Fibroblast of mammary gland (primary cell): ENCODE measurements at regions not wholly inside any gene's neighbourhood (a gene's known extent, or its start where the extent isn't known, plus 50 kb on each side); places are given as distances from the start of the nearest gene placed in this dataset.

Source experiments
- DNase-seq: peaks from one replicate; pipeline ENCODE4 v3.0.0-alpha.2; 2010; ENCODE audit warnings: low read depth
- H3K4me3 ChIP-seq: 2 replicates; pipeline ENCODE4 v1.5.1; 2011; ENCODE audit warnings: low read depth, mild to moderate bottlenecking, low read length, moderate library complexity; ENCODE audit not compliant: control insufficient read depth
- TF ChIP-seq, protein P1 (sequence below): conservative IDR thresholded peaks from 2 replicates; pipeline ENCODE4 v1.5.1; 2011; ENCODE audit warnings: low read depth, low read length, inconsistent platforms; ENCODE audit not compliant: control insufficient read depth, insufficient read depth

DNA sequence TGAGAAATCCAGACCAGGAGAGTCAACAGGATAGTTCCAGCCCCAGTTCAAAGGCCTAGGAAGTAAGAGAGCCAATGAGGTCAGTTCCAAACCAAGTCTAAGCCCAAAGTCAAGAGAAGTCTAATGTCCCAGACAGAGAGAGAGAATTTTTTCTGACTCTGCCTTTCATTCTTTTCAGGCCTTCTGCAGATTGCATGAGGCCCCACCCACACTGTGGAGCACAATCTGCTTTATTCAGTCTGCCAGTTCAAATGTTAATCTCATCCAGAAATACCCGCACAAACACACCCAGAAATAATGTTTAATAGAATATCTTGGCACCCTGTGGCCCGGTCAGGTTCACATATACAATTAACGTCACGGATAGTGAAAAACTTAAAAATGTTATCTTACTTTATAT, 962.4 kb upstream of the SOX9 start:
- no peak overlapping the region for H3K4me3 ChIP-seq
- DNase-seq, result no peak
- TF ChIP-seq, protein P1, sequence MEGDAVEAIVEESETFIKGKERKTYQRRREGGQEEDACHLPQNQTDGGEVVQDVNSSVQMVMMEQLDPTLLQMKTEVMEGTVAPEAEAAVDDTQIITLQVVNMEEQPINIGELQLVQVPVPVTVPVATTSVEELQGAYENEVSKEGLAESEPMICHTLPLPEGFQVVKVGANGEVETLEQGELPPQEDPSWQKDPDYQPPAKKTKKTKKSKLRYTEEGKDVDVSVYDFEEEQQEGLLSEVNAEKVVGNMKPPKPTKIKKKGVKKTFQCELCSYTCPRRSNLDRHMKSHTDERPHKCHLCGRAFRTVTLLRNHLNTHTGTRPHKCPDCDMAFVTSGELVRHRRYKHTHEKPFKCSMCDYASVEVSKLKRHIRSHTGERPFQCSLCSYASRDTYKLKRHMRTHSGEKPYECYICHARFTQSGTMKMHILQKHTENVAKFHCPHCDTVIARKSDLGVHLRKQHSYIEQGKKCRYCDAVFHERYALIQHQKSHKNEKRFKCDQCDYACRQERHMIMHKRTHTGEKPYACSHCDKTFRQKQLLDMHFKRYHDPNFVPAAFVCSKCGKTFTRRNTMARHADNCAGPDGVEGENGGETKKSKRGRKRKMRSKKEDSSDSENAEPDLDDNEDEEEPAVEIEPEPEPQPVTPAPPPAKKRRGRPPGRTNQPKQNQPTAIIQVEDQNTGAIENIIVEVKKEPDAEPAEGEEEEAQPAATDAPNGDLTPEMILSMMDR, result no peak

DNA sequence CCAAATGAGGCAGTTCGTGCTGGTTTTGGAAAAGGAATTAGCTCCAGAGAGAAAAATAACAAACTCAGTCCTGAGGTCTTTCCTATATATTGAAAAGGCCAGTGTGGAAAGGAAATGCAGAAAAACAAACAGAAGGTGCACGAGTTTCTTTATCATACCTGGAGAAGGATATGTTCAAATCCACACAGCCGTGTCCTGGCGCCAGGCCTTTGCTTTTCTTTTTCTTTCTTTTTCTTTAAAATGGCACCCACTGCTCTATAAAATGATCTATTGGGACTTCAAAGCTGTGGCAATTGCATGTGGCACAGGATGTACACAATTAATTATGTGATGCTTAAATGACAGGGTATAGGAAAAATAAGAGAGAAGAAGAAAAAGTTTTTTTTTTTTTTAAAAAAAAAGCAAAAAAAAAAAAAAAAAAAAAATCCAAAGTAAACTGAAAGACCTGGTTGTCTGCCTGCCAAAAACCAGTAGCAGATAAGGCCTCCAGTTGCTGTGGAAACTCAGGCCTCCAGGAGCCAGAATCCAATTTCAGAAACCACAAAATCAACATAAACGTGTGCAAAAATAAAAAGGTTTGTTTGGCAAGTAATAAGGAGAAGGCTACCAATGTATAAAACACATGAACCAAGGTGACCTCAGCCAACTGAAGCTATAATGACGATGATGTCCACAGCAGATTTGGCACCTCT, 957.6 kb upstream of the SOX9 start:
- no peak for DNase-seq
- TF ChIP-seq, protein P1, result no peak

DNA sequence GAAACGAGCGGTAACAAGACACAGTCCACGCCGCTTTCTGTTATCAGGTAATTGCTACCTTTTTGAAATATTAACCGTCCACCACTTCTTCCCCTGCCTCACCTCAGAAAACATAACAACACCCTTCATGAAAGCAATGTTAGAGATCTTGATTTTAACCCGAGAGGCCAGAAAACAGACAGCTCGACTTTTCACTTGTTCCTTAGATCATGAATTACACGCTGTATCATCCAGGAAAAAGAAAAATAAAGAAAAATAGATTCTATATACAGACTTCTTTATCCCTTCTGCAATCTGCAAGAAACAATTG, 957.1 kb upstream of the SOX9 start:
- TF ChIP-seq, protein P1, result no peak
- H3K4me3 ChIP-seq, result no peak overlapping the region
- no peak for DNase-seq

More for the DNA sequence above, 957.6 kb upstream of the SOX9 start:
- H3K4me3 ChIP-seq, result no peak overlapping the region

DNA sequence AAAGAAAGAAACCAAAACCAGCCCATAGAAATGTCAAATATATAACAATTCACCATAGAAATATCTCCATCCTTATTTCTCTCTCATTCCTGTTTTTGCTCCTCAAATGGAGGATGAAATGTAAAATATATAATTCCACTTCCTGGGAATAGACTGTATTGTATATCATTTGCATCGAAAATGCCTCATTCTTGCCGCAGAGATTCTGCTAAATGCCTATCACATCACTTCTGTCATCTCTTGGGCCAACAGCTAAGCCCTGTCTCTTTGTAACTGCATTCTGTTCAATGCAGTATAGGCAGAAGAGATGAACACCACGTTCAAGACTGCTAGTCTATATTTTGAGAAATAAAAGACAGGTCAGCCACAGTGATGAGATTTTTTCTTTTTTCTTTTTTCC, 956.3 kb upstream of the SOX9 start:
- DNase-seq, result no peak
- H3K4me3 ChIP-seq, result no peak overlapping the region
- TF ChIP-seq, protein P1, result no peak

DNA sequence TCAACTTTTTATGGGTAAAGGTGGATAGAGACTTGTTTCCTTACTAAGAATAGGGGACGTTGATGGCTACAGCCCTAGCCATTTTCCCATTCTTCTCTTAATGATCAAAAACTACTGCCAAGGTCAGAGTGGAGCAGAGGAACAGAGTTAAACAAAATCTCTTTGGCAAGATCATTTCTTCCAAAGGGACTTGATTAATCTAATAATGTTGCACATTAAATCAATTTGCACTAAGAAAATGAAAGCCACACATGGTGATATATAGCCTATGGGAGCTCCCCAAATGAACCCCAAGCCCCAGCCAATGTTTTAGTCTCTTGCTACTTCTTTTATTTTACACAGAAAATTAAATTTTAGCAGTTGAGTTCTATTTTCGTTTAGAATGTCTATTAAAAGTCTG, 954.5 kb upstream of the SOX9 start:
- no peak overlapping the region for H3K4me3 ChIP-seq
- no peak for DNase-seq
- TF ChIP-seq, protein P1, result no peak

DNA sequence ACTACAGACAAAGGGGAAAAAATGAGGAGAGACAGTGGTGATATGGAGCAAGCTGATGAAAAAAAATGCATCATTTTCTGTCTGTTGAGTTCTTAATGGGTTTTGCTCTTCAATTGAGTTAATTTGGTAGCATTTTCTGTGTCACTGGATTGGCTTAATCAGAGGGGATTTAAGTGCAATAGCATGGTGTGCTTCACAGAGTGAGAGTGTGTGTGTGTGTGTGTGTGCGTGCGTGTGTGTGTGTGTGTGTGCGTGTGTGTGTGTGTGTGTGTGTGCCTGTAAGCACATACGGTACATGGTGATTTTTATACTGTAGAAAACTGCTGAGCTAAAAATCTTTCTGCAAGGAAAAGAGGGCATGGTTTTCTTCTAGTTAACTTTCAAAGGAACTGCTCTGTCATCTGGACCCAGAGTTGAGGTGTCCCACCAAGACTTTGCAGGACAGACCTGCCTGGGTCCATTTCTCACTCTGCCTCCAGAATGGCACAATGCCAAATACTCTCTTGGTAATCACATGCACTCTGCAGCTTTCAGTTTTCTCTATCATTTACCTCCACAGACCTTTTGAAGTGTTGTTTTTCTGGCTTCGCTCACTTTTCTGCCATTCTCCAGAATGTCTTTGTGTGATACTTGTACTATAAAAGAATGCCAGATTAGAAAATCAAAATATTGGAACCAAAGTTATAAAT, 952.6 kb upstream of the SOX9 start:
- DNase-seq, result no peak
- TF ChIP-seq, protein P1, result no peak
- H3K4me3 ChIP-seq, result no peak overlapping the region

DNA sequence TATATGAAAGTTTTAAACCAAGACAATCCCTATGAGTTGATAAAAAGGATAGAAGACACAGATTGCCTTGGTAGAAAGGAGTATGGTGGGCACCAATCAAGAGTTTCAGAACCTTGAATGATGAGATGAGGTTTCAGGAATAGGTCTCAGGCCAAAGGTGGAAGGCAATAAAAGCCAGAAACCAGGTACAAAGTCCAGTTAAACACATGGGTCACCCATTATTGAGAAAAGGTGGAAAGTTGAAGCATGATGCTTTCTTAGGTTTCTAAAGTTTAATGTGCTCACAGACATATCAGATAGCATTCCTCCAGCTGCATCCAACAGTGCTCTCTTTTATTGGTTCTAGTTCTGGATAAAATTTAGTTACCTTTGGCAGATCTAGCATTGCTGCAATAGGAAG, 950.8 kb upstream of the SOX9 start:
- DNase-seq, result no peak
- TF ChIP-seq, protein P1, result no peak
- no peak overlapping the region for H3K4me3 ChIP-seq
